Mucosa of stomach (tissue), 1 donor: ENCODE measurements at regions not wholly inside any gene's neighbourhood (a gene's known extent, or its start where the extent isn't known, plus 50 kb on each side); places are given as distances from the start of the nearest gene placed in this dataset.
"Not testable (repeated sequence)": the region's sequence is repeated elsewhere in the genome, so short reads cannot be mapped to it uniquely, and the experiment has no call there.

Experiments
- H3K27me3 ChIP-seq: one replicate; pipeline ENCODE4 v1.7.0; 2013; ENCODE audit warnings: mild to moderate bottlenecking, low read length; ENCODE audit not compliant: control insufficient read depth, insufficient read depth
- H3K36me3 ChIP-seq: one replicate; pipeline ENCODE4 v1.7.0; 2013; ENCODE audit warnings: low read length; ENCODE audit not compliant: control insufficient read depth, insufficient read depth
- H3K4me1 ChIP-seq: one replicate; pipeline ENCODE4 v1.7.0; 2013; ENCODE audit warnings: mild to moderate bottlenecking, low read length; ENCODE audit not compliant: control insufficient read depth, insufficient read depth
- H3K4me3 ChIP-seq: one replicate; pipeline ENCODE4 v1.7.0; 2013; ENCODE audit warnings: low read length
- H3K9ac ChIP-seq: one replicate; pipeline ENCODE4 v1.7.0; 2013; ENCODE audit warnings: mild to moderate bottlenecking, low read length, moderate library complexity
- H3K9me3 ChIP-seq: one replicate; pipeline ENCODE4 v1.7.0; 2013; ENCODE audit warnings: mild to moderate bottlenecking, low read length, moderate library complexity; ENCODE audit not compliant: control insufficient read depth
- donor health status: Pancreatic carcinoma.

DNA sequence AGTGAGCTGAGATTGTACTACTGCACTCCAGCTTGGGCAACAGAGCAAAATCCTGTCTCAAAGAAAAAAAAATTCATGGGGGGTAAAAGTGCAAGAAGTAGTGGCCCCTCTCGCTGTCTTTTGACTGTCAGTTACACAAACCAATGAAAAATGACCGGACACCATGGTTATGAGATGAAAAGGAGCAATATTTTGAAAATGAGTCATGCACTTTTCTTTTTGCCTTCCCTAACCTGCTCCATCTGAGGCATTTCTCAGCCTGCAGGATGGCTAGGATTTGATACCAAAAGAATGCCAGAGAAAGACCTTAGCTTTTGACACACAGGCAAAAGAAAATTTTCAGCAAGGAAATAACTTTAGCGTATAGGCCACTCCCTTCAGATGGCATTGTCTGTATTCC, 181.7 kb upstream of the ARID1B start:
- H3K36me3 ChIP-seq = no peaks in the 10 kb centered on the region
- H3K4me3 ChIP-seq = no peak overlapping the region
- H3K9me3 ChIP-seq = no peaks in the 10 kb centered on the region
- no peaks in the 10 kb centered on the region for H3K27me3 ChIP-seq
- no peaks in the 10 kb centered on the region for H3K4me1 ChIP-seq
- no peak overlapping the region for H3K9ac ChIP-seq

DNA sequence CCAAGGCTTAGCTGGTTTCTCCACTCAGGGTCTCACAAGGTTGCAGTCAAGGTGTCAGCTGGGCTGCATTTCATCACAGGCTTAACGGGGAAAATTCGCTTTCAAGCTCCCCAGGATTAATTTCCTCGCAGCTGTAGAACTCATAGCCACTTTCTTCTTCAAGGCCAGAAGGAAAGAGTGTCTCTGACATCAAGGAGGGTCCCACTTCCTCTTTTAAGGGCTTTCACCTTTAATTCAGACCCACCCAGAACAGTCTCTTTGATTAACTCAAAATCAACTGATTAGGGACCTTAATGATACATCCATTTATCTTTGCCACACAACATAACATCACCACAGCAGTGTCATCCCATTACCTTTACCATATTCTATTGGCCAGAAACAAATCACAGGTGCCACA, 183.3 kb upstream of the ARID1B start:
- no peaks in the 10 kb centered on the region for H3K4me1 ChIP-seq
- H3K27me3 ChIP-seq = no peaks in the 10 kb centered on the region
- no peak overlapping the region for H3K9ac ChIP-seq
- H3K9me3 ChIP-seq = no peaks in the 10 kb centered on the region
- no peaks in the 10 kb centered on the region for H3K36me3 ChIP-seq
- no peak overlapping the region for H3K4me3 ChIP-seq

DNA sequence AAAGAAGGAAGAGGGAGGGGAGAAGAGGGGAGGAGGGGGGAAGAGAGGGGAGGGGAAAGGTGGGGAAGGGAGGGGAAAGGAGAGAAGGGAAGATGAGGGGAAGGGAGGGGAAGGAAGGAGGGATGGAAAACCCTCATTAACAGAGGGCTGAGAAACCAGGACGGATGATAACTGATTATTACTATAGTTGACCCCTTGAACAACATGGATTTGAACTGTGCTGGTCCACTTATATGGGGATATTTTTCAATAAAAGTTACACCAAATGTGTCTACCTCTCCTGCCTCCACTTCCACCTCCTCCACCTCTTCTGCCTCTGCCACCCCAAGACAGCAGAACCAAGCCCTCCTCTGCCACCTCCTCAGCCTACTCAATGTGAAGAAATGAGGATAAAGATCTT, 184.1 kb upstream of the ARID1B start:
- Histone ChIP-seq H3K9me3 (no peaks in the 10 kb centered on the region), H3K9ac (no peak overlapping the region), H3K27me3 (no peaks in the 10 kb centered on the region), H3K36me3 (no peaks in the 10 kb centered on the region), H3K4me3 (no peak overlapping the region), H3K4me1 (no peaks in the 10 kb centered on the region)

DNA sequence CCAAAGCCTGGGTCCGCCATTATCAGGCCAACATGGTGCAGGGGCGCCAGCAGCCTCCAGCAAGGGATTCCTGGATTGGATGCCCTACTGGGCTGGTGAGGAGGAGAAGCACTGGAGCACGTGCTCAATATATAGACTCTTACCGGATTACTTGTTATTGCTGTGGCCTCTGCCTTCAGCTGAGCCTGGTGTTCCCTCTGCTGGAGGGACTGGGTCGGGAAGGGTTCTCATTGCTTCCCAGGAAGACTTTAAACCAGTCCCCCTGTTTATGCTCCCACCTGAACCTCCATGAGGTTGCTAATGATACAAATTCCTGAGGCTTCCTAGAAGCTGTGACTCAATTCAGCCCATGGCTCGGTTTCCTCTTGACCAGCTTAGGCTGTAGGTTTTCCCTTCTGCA, 186.7 kb upstream of the ARID1B start:
- Histone ChIP-seq H3K9ac (no peak overlapping the region), H3K27me3 (no peaks in the 10 kb centered on the region), H3K36me3 (no peaks in the 10 kb centered on the region), H3K4me1 (no peaks in the 10 kb centered on the region), H3K4me3 (no peak overlapping the region), H3K9me3 (no peaks in the 10 kb centered on the region)

GRCh38 chr6:156589281-156589680, 187.9 kb upstream of the ARID1B start:
- no peak overlapping the region for H3K9ac ChIP-seq
- no peaks in the 10 kb centered on the region for H3K27me3 ChIP-seq
- H3K9me3 ChIP-seq = no peaks in the 10 kb centered on the region
- no peak overlapping the region for H3K4me3 ChIP-seq
- no peaks in the 10 kb centered on the region for H3K4me1 ChIP-seq
- no peaks in the 10 kb centered on the region for H3K36me3 ChIP-seq

- no peaks in the 10 kb centered on the region for H3K9me3 ChIP-seq
- no peaks in the 10 kb centered on the region for H3K36me3 ChIP-seq
- H3K4me1 ChIP-seq = no peaks in the 10 kb centered on the region
- no peaks in the 10 kb centered on the region for H3K27me3 ChIP-seq
- no peak overlapping the region for H3K9ac ChIP-seq
- H3K4me3 ChIP-seq = no peak overlapping the region
These were observed 189.4 kb upstream of the ARID1B start for GRCh38 chr6:156587751-156588301.

- H3K4me3 ChIP-seq = no peak overlapping the region
- H3K27me3 ChIP-seq = no peaks in the 10 kb centered on the region
- no peak overlapping the region for H3K9ac ChIP-seq
- H3K9me3 ChIP-seq = no peaks in the 10 kb centered on the region
- no peaks in the 10 kb centered on the region for H3K36me3 ChIP-seq
- H3K4me1 ChIP-seq = no peaks in the 10 kb centered on the region
These were observed 190.1 kb upstream of the ARID1B start for GRCh38 chr6:156587071-156587470.

- no peak overlapping the region for H3K4me3 ChIP-seq
- no peak overlapping the region for H3K9ac ChIP-seq
- H3K36me3 ChIP-seq = no peaks in the 10 kb centered on the region
- no peaks in the 10 kb centered on the region for H3K4me1 ChIP-seq
- no peaks in the 10 kb centered on the region for H3K9me3 ChIP-seq
- H3K27me3 ChIP-seq = no peaks in the 10 kb centered on the region
These were observed 191.3 kb upstream of the ARID1B start for GRCh38 chr6:156585859-156586258.

GRCh38 chr6:156584121-156584520, 193.1 kb upstream of the ARID1B start:
- H3K4me3 ChIP-seq, H3K4me1 ChIP-seq, H3K9ac ChIP-seq, H3K27me3 ChIP-seq, H3K36me3 ChIP-seq, H3K9me3 ChIP-seq: not testable (repeated sequence)

DNA sequence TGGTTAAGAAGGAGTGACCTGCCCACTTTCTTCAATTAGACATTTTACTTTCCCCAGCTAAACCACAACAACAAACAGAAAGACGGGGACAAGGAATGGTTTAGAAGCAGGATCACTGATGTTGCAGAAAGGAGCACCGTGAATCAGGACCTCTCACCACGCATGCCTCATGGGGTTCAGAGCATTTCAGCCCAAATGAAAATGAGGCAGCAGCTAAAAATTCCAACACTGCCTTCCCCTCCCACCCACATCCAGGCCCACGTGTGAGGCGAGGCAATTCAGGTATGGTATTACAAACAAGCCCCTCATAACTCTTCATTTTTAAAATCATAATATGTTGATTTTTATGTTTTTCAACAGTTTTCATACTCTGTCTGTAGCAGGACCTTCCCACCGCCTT, 194.1 kb upstream of the ARID1B start:
- Histone ChIP-seq H3K9ac (no peak overlapping the region), H3K9me3 (no peaks in the 10 kb centered on the region), H3K36me3 (no peaks in the 10 kb centered on the region), H3K4me1 (no peaks in the 10 kb centered on the region), H3K4me3 (no peak overlapping the region), H3K27me3 (no peaks in the 10 kb centered on the region)

- H3K36me3 ChIP-seq = no peaks in the 10 kb centered on the region
- H3K9ac ChIP-seq = no peak overlapping the region
- H3K27me3 ChIP-seq = no peaks in the 10 kb centered on the region
- no peaks in the 10 kb centered on the region for H3K9me3 ChIP-seq
- no peak overlapping the region for H3K4me3 ChIP-seq
- no peaks in the 10 kb centered on the region for H3K4me1 ChIP-seq
These were observed 194.6 kb upstream of the ARID1B start for GRCh38 chr6:156582509-156582992.

- no peaks in the 10 kb centered on the region for H3K4me1 ChIP-seq
- no peaks in the 10 kb centered on the region for H3K9me3 ChIP-seq
- no peak overlapping the region for H3K4me3 ChIP-seq
- no peaks in the 10 kb centered on the region for H3K27me3 ChIP-seq
- H3K36me3 ChIP-seq = no peaks in the 10 kb centered on the region
- H3K9ac ChIP-seq = no peak overlapping the region
These were observed 197.6 kb upstream of the ARID1B start for GRCh38 chr6:156579564-156579963.

- H3K27me3 ChIP-seq = no peaks in the 10 kb centered on the region
- H3K36me3 ChIP-seq = no peaks in the 10 kb centered on the region
- no peaks in the 10 kb centered on the region for H3K4me1 ChIP-seq
- H3K9ac ChIP-seq = no peak overlapping the region
- no peak overlapping the region for H3K4me3 ChIP-seq
- H3K9me3 ChIP-seq = no peaks in the 10 kb centered on the region
These were observed 199.4 kb upstream of the ARID1B start for GRCh38 chr6:156577749-156578148.
